ENCODE measurements at regions not wholly inside any gene's neighbourhood (a gene's known extent, or its start where the extent isn't known, plus 50 kb on each side); places are given as distances from the start of the nearest gene placed in this dataset.

DNA sequence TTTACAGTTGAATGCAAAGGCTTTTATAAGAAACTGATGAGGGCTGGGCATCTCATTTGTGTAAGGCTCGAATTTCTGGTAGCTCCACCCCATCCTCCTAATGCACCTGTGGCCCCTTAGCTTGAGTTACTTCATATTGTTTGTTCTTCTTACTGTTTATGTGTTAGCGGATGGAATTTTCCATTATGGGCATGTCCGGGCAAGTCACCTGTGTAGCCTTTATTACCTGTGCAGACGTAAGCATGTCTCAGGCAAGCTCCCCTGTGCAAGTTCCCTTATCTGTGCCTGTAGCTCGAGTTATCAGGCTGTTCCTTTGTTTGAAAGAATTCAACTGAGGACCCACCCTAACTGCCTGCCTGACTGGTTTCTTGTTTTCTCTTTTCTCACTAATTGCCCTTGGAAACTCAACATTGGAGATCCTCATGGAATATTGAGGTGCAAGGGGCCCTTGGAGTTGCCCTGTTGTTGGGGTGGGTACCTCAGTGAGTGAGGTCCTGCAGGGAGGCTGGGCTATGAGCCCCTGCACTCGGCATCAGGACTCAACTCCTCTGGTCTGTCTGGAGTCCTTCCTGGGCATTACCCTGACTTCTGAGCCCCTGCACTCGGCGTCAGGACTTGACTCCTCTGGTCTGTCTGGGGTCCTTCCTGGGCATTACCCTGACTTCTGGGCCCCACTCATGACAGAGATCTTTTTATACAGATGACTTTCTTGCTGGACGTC is 207.9 kb upstream of the SULF2 start:
- TF ChIP-seq JUN (CRISPR knock-in tag; IDR thresholded peaks at IDR 0.05): no peak
- TF ChIP-seq, protein P1, sequence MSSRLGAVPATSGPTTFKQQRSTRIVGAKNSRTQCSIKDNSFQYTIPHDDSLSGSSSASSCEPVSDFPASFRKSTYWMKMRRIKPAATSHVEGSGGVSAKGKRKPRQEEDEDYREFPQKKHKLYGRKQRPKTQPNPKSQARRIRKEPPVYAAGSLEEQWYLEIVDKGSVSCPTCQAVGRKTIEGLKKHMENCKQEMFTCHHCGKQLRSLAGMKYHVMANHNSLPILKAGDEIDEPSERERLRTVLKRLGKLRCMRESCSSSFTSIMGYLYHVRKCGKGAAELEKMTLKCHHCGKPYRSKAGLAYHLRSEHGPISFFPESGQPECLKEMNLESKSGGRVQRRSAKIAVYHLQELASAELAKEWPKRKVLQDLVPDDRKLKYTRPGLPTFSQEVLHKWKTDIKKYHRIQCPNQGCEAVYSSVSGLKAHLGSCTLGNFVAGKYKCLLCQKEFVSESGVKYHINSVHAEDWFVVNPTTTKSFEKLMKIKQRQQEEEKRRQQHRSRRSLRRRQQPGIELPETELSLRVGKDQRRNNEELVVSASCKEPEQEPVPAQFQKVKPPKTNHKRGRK (CRISPR knock-in tag; IDR thresholded peaks at IDR 0.05; ENCODE audit: borderline replicate concordance): no peak
- TF ChIP-seq, protein P2, sequence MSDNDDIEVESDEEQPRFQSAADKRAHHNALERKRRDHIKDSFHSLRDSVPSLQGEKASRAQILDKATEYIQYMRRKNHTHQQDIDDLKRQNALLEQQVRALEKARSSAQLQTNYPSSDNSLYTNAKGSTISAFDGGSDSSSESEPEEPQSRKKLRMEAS (CRISPR knock-in tag; IDR thresholded peaks at IDR 0.05): no peak
